AG09319 (cell line): ENCODE measurements at regions not wholly inside any gene's neighbourhood (a gene's known extent, or its start where the extent isn't known, plus 50 kb on each side); places are given as distances from the start of the nearest gene placed in this dataset.

Source experiments
- DNase-seq: peaks from one replicate; pipeline ENCODE4 v3.0.0-alpha.2; 2010; ENCODE audit warnings: low read depth; ENCODE audit errors: extremely low read depth
- CTCF ChIP-seq: IDR thresholded peaks from 2 replicates; pipeline ENCODE4 v1.5.1; 2011; ENCODE audit warnings: low read depth, mild to moderate bottlenecking, inconsistent platforms, low read length, moderate library complexity

DNA sequence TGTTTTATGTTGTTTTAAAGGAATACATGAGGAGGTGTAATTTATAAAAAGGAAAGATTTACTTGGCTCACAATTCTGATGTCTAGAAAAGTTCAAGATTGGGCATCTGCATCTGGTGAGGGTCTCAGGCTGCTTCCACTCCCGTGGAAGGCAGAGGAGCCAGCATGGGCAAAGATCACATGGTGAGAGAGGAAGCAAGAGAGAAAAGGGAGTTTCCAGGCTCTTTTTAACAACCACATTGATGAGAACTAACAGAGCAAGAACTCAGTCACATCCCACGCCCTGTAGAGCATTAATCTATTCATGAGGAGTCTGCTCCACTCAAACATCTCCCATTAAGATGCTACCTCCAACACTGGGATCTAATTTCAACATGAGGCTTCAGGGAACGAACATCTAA lies 1666.3 kb downstream of the HACE1 start:
- TF ChIP-seq CTCF = no peak
- no peak for DNase-seq

DNA sequence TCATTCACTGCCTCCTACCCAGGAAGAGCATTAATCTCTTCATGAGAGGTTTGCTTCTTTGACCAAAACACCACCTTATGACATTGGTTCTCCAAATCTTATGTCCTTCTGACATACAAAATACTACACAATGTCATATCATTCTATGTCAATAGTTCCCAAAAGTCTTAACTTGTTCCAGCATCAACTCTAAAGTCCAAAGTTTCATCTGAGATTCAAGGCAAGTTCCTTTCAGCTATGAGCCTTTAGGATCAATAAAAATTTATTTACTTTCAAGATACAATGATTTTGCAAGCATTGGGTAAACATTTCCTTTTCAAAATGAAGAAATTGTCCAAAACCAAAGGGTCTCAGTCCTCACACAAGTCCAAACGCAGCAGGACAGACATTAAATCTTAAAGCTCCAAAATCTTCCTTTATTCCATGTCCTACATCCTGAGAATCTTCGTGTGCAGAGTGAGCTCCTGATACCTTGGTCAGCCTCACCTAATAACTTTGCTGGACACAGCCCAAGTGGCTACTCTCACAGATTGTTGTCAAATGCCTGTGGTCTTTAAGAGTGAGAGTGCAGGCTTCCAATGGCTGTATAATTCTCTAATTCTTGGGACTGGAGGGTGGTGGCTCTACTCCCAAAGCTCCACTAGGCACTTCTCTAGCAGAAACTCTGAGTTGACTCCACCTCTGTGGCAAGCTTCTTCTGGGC lies 1668.2 kb downstream of the HACE1 start:
- no peak for TF ChIP-seq CTCF
- DNase-seq = no peak

- no peak for TF ChIP-seq CTCF
- DNase-seq = no peak
These were observed 1674.9 kb downstream of the HACE1 start for GRCh38 chr6:103184776-103185175.

GRCh38 chr6:103183831-103184411 lies 1675.8 kb downstream of the HACE1 start:
- DNase-seq = no peak

DNA sequence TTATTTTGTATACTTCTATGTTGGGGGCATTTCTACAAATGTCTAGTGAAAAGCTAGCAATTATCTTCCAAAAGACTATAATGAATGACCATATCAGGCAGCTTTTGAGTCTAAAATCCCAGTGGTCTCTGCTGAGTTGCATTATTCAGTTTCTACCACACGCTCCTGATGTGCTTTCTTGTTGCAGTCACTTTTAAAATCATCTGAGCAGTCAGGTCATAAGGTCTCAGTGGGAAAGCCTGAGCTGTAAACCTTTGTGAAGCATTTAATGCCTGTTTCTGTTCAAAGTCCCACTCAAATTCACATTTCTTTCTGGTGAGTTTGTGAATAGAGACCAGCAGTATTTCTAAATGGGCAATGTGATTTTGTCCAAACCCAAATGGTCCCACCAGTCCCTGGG lies 1681.5 kb downstream of the HACE1 start:
- TF ChIP-seq CTCF = no peak
- no peak for DNase-seq

More at GRCh38 chr6:103183831-103184411, 1675.8 kb downstream of the HACE1 start:
- no peak for TF ChIP-seq CTCF

DNA sequence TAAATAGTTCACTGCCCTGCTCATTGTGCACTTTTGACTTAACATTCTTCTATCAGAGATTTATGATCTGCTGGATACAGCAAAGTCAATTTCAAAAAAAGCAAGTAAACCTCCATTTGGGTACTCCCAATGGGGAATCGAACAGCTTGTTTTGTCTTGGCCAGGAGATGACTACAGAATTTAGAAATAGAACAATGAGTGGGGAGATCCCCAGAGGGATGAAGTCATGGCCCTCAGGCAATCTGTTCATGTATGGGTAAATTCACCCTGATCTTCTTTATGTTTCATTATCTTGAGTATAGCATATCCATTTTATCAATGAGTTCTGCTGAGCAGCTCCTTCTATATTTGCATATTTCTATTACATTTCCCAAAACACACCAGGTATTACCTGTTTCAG lies 1681.9 kb downstream of the HACE1 start:
- no peak for TF ChIP-seq CTCF
- DNase-seq = no peak

DNA sequence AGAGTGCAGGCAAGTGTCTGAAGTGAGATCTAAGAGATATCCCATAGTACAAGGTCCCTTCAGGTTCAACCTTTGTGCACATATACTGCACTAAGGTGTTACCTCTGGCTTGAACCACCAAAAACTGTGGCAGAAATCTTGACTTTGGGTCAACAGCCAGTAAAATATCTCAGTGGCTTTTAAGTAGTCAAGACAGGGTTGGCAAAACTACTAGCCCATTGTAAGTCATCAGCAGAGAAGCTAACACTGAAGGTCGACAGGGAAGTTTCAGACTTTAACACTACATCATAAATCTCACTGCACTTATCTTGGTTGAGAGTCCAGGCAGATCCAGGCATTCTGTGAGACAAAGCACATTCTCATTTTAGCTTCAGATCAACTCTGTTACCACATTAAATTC lies 1684.7 kb downstream of the HACE1 start:
- DNase-seq = no peak
- no peak for TF ChIP-seq CTCF
